ENCODE measurements at regions not wholly inside any gene's neighbourhood (a gene's known extent, or its start where the extent isn't known, plus 50 kb on each side); places are given as distances from the start of the nearest gene placed in this dataset.

- no peak for DNase-seq (ENCODE audit: low spot score)
- intact Hi-C loops (cut with DNase I), result no loop called here
Observed at GRCh38 chr11:113562576-113562975, 87.4 kb upstream of the DRD2 start.

GRCh38 chr11:113557926-113558325 lies 82.7 kb upstream of the DRD2 start:
- intact Hi-C loops (cut with DNase I), result loop anchor here (10.0 kb wide), 1 partner anchor 167 kb away; no protein-coding TSS in a partner anchor
- DNase-seq (ENCODE audit: low spot score), result no peak

- intact Hi-C loops (cut with DNase I), result loop anchor here (10.0 kb wide), 1 partner anchor 169 kb away; no protein-coding TSS in a partner anchor
- DNase-seq (ENCODE audit: low spot score), result no peak
Observed at GRCh38 chr11:113556036-113556435, 80.8 kb upstream of the DRD2 start.

GRCh38 chr11:113555071-113555619 lies 79.9 kb upstream of the DRD2 start:
- intact Hi-C loops (cut with DNase I), result loop anchor here (10.0 kb wide), 1 partner anchor 170 kb away; no protein-coding TSS in a partner anchor
- no peak for DNase-seq (ENCODE audit: low spot score)

- no peak for DNase-seq (ENCODE audit: low spot score)
- intact Hi-C loops (cut with DNase I), result loop anchor here (10.0 kb wide), 1 partner anchor 170 kb away; no protein-coding TSS in a partner anchor
Observed at GRCh38 chr11:113554526-113554925, 79.3 kb upstream of the DRD2 start.

GRCh38 chr11:113553915-113554314 lies 78.7 kb upstream of the DRD2 start:
- no peak for DNase-seq (ENCODE audit: low spot score)
- intact Hi-C loops (cut with DNase I), result loop anchor here (10.0 kb wide), 1 partner anchor 171 kb away; no protein-coding TSS in a partner anchor

GRCh38 chr11:113553235-113553634 lies 78.0 kb upstream of the DRD2 start:
- intact Hi-C loops (cut with DNase I), result loop anchor here (10.0 kb wide), 1 partner anchor 172 kb away; no protein-coding TSS in a partner anchor
- DNase-seq (ENCODE audit: low spot score), result no peak

GRCh38 chr11:113552271-113552670 lies 77.1 kb upstream of the DRD2 start:
- intact Hi-C loops (cut with DNase I), result loop anchor here (10.0 kb wide), 1 partner anchor 173 kb away; no protein-coding TSS in a partner anchor
- DNase-seq (ENCODE audit: low spot score), result no peak

GRCh38 chr11:113551645-113552044 lies 76.4 kb upstream of the DRD2 start:
- no peak for DNase-seq (ENCODE audit: low spot score)
- intact Hi-C loops (cut with DNase I), result loop anchor here (10.0 kb wide), 1 partner anchor 173 kb away; no protein-coding TSS in a partner anchor

GRCh38 chr11:113549611-113550578 lies 74.7 kb upstream of the DRD2 start:
- DNase-seq (ENCODE audit: low spot score), result no peak
- intact Hi-C loops (cut with DNase I), result loop anchor here (10.0 kb wide), 1 partner anchor 175 kb away; no protein-coding TSS in a partner anchor

GRCh38 chr11:113549061-113549460 lies 73.9 kb upstream of the DRD2 start:
- no peak for DNase-seq (ENCODE audit: low spot score)
- intact Hi-C loops (cut with DNase I), result no loop called here

GRCh38 chr11:113547739-113548138 lies 72.5 kb upstream of the DRD2 start:
- DNase-seq (ENCODE audit: low spot score), result no peak
- intact Hi-C loops (cut with DNase I), result no loop called here

GRCh38 chr11:113546757-113547507 lies 71.7 kb upstream of the DRD2 start:
- DNase-seq (ENCODE audit: low spot score), result no peak
- intact Hi-C loops (cut with DNase I), result no loop called here

- no peak for DNase-seq (ENCODE audit: low spot score)
- intact Hi-C loops (cut with DNase I), result no loop called here
Observed at GRCh38 chr11:113542420-113542819, 67.2 kb upstream of the DRD2 start.

- intact Hi-C loops (cut with DNase I), result no loop called here
- DNase-seq (ENCODE audit: low spot score), result no peak
Observed at GRCh38 chr11:113540416-113541330, 65.5 kb upstream of the DRD2 start.

GRCh38 chr11:113538451-113539412 lies 63.5 kb upstream of the DRD2 start:
- intact Hi-C loops (cut with DNase I), result loop anchor here (10.0 kb wide), 1 partner anchor 196 kb away; no protein-coding TSS in a partner anchor
- no peak for DNase-seq (ENCODE audit: low spot score)

- intact Hi-C loops (cut with DNase I), result loop anchor here (10.0 kb wide), 1 partner anchor 200 kb away; no protein-coding TSS in a partner anchor
- no peak for DNase-seq (ENCODE audit: low spot score)
Observed at GRCh38 chr11:113534625-113535024, 59.4 kb upstream of the DRD2 start.

- intact Hi-C loops (cut with DNase I), result loop anchor here (2.0 to 10.0 kb wide), 2 partner anchors 201 to 229 kb away; no protein-coding TSS in a partner anchor
- DNase-seq (ENCODE audit: low spot score), result no peak
Observed at GRCh38 chr11:113533425-113533698, 58.2 kb upstream of the DRD2 start.

Data from cardiac septum (tissue), 1 donor.